GM18907 (cell line): ENCODE measurements at regions not wholly inside any gene's neighbourhood (a gene's known extent, or its start where the extent isn't known, plus 50 kb on each side); places are given as distances from the start of the nearest gene placed in this dataset.
"Not testable (repeated sequence)": the region's sequence is repeated elsewhere in the genome, so short reads cannot be mapped to it uniquely, and the experiment has no call there.

Experiments
- ATAC-seq: cut with Tn5 transposase; IDR thresholded peaks from one replicate; pipeline ENCODE4 v1.9.1; 2021; ENCODE audit warnings: mild to moderate bottlenecking, moderate library complexity; ENCODE audit not compliant: unreplicated experiment

- ATAC-seq: no peak
Observed at GRCh38 chr6:137610702-137611101, 116.5 kb upstream of the OLIG3 start.

GRCh38 chr6:137623293-137623692, 129.1 kb upstream of the OLIG3 start:
- no peak for ATAC-seq

- no peak for ATAC-seq
Observed at GRCh38 chr6:137625100-137625661, 131.0 kb upstream of the OLIG3 start.

- no peak for ATAC-seq
Observed at GRCh38 chr6:137625808-137626207, 131.6 kb upstream of the OLIG3 start.

GRCh38 chr6:137630666-137631065, 136.5 kb upstream of the OLIG3 start:
- ATAC-seq: no peak

- no peak for ATAC-seq
Observed at GRCh38 chr6:137631323-137631722, 137.1 kb upstream of the OLIG3 start.

GRCh38 chr6:137634177-137634576, 140.0 kb upstream of the OLIG3 start:
- ATAC-seq: not testable (repeated sequence)

- no peak for ATAC-seq
Observed at GRCh38 chr6:137637121-137637520, 142.9 kb upstream of the OLIG3 start.

GRCh38 chr6:137638926-137639706, 144.9 kb upstream of the OLIG3 start:
- no peak for ATAC-seq

- no peak for ATAC-seq
Observed at GRCh38 chr6:137640086-137640485, 145.9 kb upstream of the OLIG3 start.

- no peak for ATAC-seq
Observed at GRCh38 chr6:137641474-137642077, 147.4 kb upstream of the OLIG3 start.

- ATAC-seq: not testable (repeated sequence)
Observed at GRCh38 chr6:137643210-137643609, 149.0 kb upstream of the OLIG3 start.

GRCh38 chr6:137643644-137644043, 149.4 kb upstream of the OLIG3 start:
- not testable (repeated sequence) for ATAC-seq

- ATAC-seq: no peak
Observed at GRCh38 chr6:137645850-137646249, 151.7 kb upstream of the OLIG3 start.

- ATAC-seq: no peak
Observed at GRCh38 chr6:137646484-137646883, 152.3 kb upstream of the OLIG3 start.

GRCh38 chr6:137647762-137648447, 153.7 kb upstream of the OLIG3 start:
- no peak for ATAC-seq

- no peak for ATAC-seq
Observed at GRCh38 chr6:137650720-137651119, 156.5 kb upstream of the OLIG3 start.

- ATAC-seq: no peak
Observed at GRCh38 chr6:137651178-137651577, 157.0 kb upstream of the OLIG3 start.

- no peak for ATAC-seq
Observed at GRCh38 chr6:137651591-137652335, 157.6 kb upstream of the OLIG3 start.

- ATAC-seq: no peak
Observed at GRCh38 chr6:137652961-137653705, 158.9 kb upstream of the OLIG3 start.
